IMR-90 (cell line): ENCODE measurements at regions not wholly inside any gene's neighbourhood (a gene's known extent, or its start where the extent isn't known, plus 50 kb on each side); places are given as distances from the start of the nearest gene placed in this dataset.

ENCODE experiments used
- ATAC-seq: fragments of 200-7000 bp; cut with Tn5 transposase; 2 replicates; pipeline ENCODE4 v1.9.1; 2020; ENCODE audit warnings: low read depth, mild to moderate bottlenecking, moderate library complexity
- BruUV-seq: library from RNA; stranded (reverse); fragments of 400-500 nt; replicated peaks from 2 replicates; lab custom pipeline; 2021; lab: Mats Ljungman, UMichigan
- CTCF ChIA-PET: fragments of 300-600 bp; formaldehyde crosslinking; extraction: SDS; loops from one replicate; lab custom pipeline; 2021; ENCODE audit warnings: antibody characterized with exemption; lab: Yijun Ruan, JAX
- POLR2A ChIA-PET: fragments of 300-600 bp; sonication (Branson Sonifier 250); formaldehyde crosslinking; loops from one replicate; lab custom pipeline; 2022; ENCODE audit warnings: antibody characterized with exemption; ENCODE audit not compliant: unreplicated experiment; lab: Charles Lee
- DNase-seq: peaks from one replicate; pipeline ENCODE4 v3.0.0; 2013
- H2AFZ ChIP-seq: replicated peaks from 2 replicates; pipeline ENCODE3; 2013; ENCODE audit warnings: low read length, mild to moderate bottlenecking; ENCODE audit not compliant: poor library complexity
- H2AK5ac ChIP-seq: 2 replicates; pipeline ENCODE4 v1.6.1; 2013; ENCODE audit warnings: low read depth, low read length, inconsistent platforms
- H2AK9ac ChIP-seq: replicated peaks from 2 replicates; pipeline ENCODE3; 2013; ENCODE audit warnings: mild to moderate bottlenecking, low read depth, low read length, moderate library complexity; ENCODE audit not compliant: poor library complexity
- H2BK120ac ChIP-seq: 2 replicates; pipeline ENCODE4 v1.6.1; 2013; ENCODE audit warnings: low read depth, low read length, inconsistent platforms
- H2BK15ac ChIP-seq: 3 replicates; pipeline ENCODE4 v1.6.1; 2013; ENCODE audit warnings: low read depth, low read length, inconsistent platforms
- H2BK20ac ChIP-seq: 2 replicates; pipeline ENCODE4 v1.6.1; 2013; ENCODE audit warnings: low read depth, mild to moderate bottlenecking, inconsistent platforms, low read length, moderate library complexity
- H2BK5ac ChIP-seq: 2 replicates; pipeline ENCODE4 v1.6.1; 2013; ENCODE audit warnings: mild to moderate bottlenecking, low read depth, low read length, inconsistent platforms; ENCODE audit not compliant: poor library complexity, severe bottlenecking
- H3K14ac ChIP-seq: replicated peaks from 2 replicates; pipeline ENCODE4 v1.6.1; 2013; ENCODE audit warnings: low read depth, low read length, inconsistent platforms
- H3K18ac ChIP-seq: 2 replicates; pipeline ENCODE4 v1.6.1; 2013; ENCODE audit warnings: low read depth, low read length, control low read depth
- H3K23ac ChIP-seq: 2 replicates; pipeline ENCODE4 v1.6.1; 2013; ENCODE audit warnings: low read depth, low read length, inconsistent platforms
- H3K27ac ChIP-seq: 2 replicates; pipeline ENCODE4 v1.5.1; 2013; ENCODE audit warnings: mild to moderate bottlenecking, control low read depth, low read length; ENCODE audit not compliant: insufficient read depth
- H3K27me3 ChIP-seq: 2 replicates; pipeline ENCODE4 v1.6.1; 2013; ENCODE audit warnings: low read length; ENCODE audit not compliant: control insufficient read depth, insufficient read depth
- H3K36me3 ChIP-seq: 2 replicates; pipeline ENCODE4 v1.6.1; 2013; ENCODE audit warnings: low read length, mixed read lengths; ENCODE audit not compliant: control insufficient read depth, insufficient read depth
- H3K4ac ChIP-seq: 2 replicates; pipeline ENCODE4 v1.6.1; 2013; ENCODE audit warnings: low read depth, low read length, inconsistent platforms
- H3K4me1 ChIP-seq: 2 replicates; pipeline ENCODE4 v1.6.1; 2013; ENCODE audit warnings: low read length, mixed read lengths; ENCODE audit not compliant: control insufficient read depth, insufficient read depth
- H3K4me2 ChIP-seq: 2 replicates; pipeline ENCODE4 v1.6.1; 2013; ENCODE audit warnings: low read depth, mild to moderate bottlenecking, control low read depth, low read length, moderate library complexity
- H3K4me3 ChIP-seq: 2 replicates; pipeline ENCODE4 v1.5.1; 2013; ENCODE audit warnings: low read depth, mild to moderate bottlenecking, control low read depth, low read length, moderate library complexity; ENCODE audit not compliant: insufficient read depth
- H3K56ac ChIP-seq: 2 replicates; pipeline ENCODE4 v1.6.1; 2013; ENCODE audit warnings: low read length, inconsistent platforms; ENCODE audit not compliant: insufficient read depth; ENCODE audit errors: extremely low read depth
- H3K79me1 ChIP-seq, 2 experiments: 2 replicates each; pipeline ENCODE4 v1.6.1; 2013; ENCODE audit warnings: low read length in 2 of 2, inconsistent platforms in 1 of 2, low read depth in 1 of 2
- H3K9ac ChIP-seq: 2 replicates; pipeline ENCODE4 v1.6.1; 2013; ENCODE audit warnings: low read depth, low read length, control low read depth
- H3K9me1 ChIP-seq: 2 replicates; pipeline ENCODE4 v1.6.1; 2013; ENCODE audit warnings: low read length, inconsistent platforms; ENCODE audit not compliant: insufficient read depth
- H3K9me3 ChIP-seq: 2 replicates; pipeline ENCODE4 v1.6.1; 2013; ENCODE audit warnings: low read length; ENCODE audit not compliant: control insufficient read depth, insufficient read depth
- H4K20me1 ChIP-seq: 2 replicates; pipeline ENCODE4 v1.6.1; 2013; ENCODE audit warnings: low read length, inconsistent platforms; ENCODE audit not compliant: insufficient read depth
- H4K5ac ChIP-seq: 2 replicates; pipeline ENCODE4 v1.6.1; 2013; ENCODE audit warnings: mild to moderate bottlenecking, low read depth, low read length, control low read depth
- H4K8ac ChIP-seq, 2 experiments: 2 replicates each; pipeline ENCODE4 v1.6.1; 2013; ENCODE audit warnings: low read depth in 2 of 2, low read length in 2 of 2, control low read depth in 1 of 2, inconsistent platforms in 1 of 2
- H4K91ac ChIP-seq: 2 replicates; pipeline ENCODE4 v1.6.1; 2013; ENCODE audit warnings: low read depth, low read length, inconsistent platforms; ENCODE audit not compliant: insufficient read depth
- BHLHE40 ChIP-seq: fragments of 150-350 bp; IDR thresholded peaks from 2 replicates; pipeline ENCODE4 v1.6.1; 2016; ENCODE audit warnings: mild to moderate bottlenecking, low read depth, low read length
- CEBPB ChIP-seq: IDR thresholded peaks from 2 replicates; pipeline ENCODE4 v1.6.1; 2012; ENCODE audit warnings: low read depth, low read length, improper control_type of control experiment
- CHD1 ChIP-seq: IDR thresholded peaks from 2 replicates; pipeline ENCODE4 v1.6.1; 2012; ENCODE audit warnings: low read depth, low read length, improper control_type of control experiment
- ELK1 ChIP-seq: fragments of 150-350 bp; IDR thresholded peaks from 2 replicates; pipeline ENCODE4 v1.6.1; 2016; ENCODE audit warnings: low read depth, mild to moderate bottlenecking, low read length, moderate library complexity, borderline replicate concordance
- FOS ChIP-seq: fragments of 150-350 bp; IDR thresholded peaks from 2 replicates; pipeline ENCODE4 v1.6.1; 2016; ENCODE audit warnings: low read depth, low read length
- MAZ ChIP-seq: IDR thresholded peaks from 2 replicates; pipeline ENCODE4 v1.6.1; 2012; ENCODE audit warnings: low read depth, mild to moderate bottlenecking, low read length, improper control_type of control experiment, moderate library complexity, borderline replicate concordance
- RAD21 ChIP-seq: IDR thresholded peaks from 2 replicates; pipeline ENCODE4 v1.6.1; 2012; ENCODE audit warnings: low read length, improper control_type of control experiment
- RFX5 ChIP-seq: IDR thresholded peaks from 2 replicates; pipeline ENCODE4 v1.8.0; 2012; ENCODE audit warnings: low read depth, mild to moderate bottlenecking, low read length, moderate library complexity
- SMC3 ChIP-seq: fragments of 150-350 bp; IDR thresholded peaks from 2 replicates; pipeline ENCODE4 v1.6.1; 2016; ENCODE audit warnings: low read depth, mild to moderate bottlenecking, antibody characterized with exemption, low read length, moderate library complexity
- WGBS, 2 experiments: methylation state at CpG; one replicate each; pipeline versions ENCODE4 v1.1.5 to v1.1.7; 2013; ENCODE audit warnings: missing lambda C conversion rate in 2 of 2; ENCODE audit not compliant: insufficient read length in 1 of 2; ENCODE audit errors: extremely low coverage in 2 of 2; 5-methylcytosine and 5-hydroxymethylcytosine counted together
- dilution Hi-C: fragments of 300-500 bp; cut with HindIII; formaldehyde crosslinking; loops from one replicate; pipeline ENCODE4 v1.14.3; 2018; ENCODE audit warnings: low sequenced_read_pairs; ENCODE audit not compliant: unreplicated experiment
- in situ Hi-C: fragments of 300-500 bp; cut with MboI; formaldehyde crosslinking; loops from 3 replicates; pipeline ENCODE4 v1.14.3; 2019; ENCODE audit warnings: low sequenced_read_pairs, inconsistent platforms, mixed read lengths
- intact Hi-C: fragments of 100-400 bp; cut with micrococcal nuclease; formaldehyde crosslinking; loops from 2 replicates; pipeline ENCODE4 v1.10.0; 2022

GRCh38 chr10:128820663-128821062 is 646.4 kb upstream of the MGMT start:
- Histone ChIP-seq H3K9me3 (peaks cover 40% of the 10 kb centered on the region), H4K91ac (no peak overlapping the region), H3K56ac (no peak overlapping the region), H2AK5ac (no peak overlapping the region), H3K27me3 (no peaks in the 10 kb centered on the region), H3K4me3 (no peak overlapping the region), H3K79me1 (no peaks in the 10 kb centered on the region), H3K4me1 (no peaks in the 10 kb centered on the region), H3K4ac (no peak overlapping the region), H2BK20ac (no peak overlapping the region), H2AFZ (no peak overlapping the region), H3K27ac (no peak overlapping the region), H2AK9ac (no peak overlapping the region), H4K5ac (no peak overlapping the region), H4K8ac (no peak overlapping the region), H3K9me1 (no peaks in the 10 kb centered on the region), H3K36me3 (no peaks in the 10 kb centered on the region), H3K14ac (no peak overlapping the region), H3K9ac (no peak overlapping the region), H3K18ac (no peak overlapping the region), H4K20me1 (no peaks in the 10 kb centered on the region), H2BK5ac (no peak overlapping the region), H3K23ac (no peak overlapping the region), H2BK15ac (no peak overlapping the region), H2BK120ac (no peak overlapping the region), H3K4me2 (no peak overlapping the region)
- ChIA-PET POLR2A (no interaction called here), CTCF (no interaction called here)
- DNase-seq (no peak), ATAC-seq (no peak)
- WGBS, 2 experiments: no CpG with 5 or more reads among the region's 7 CpGs
- dilution Hi-C loops: no loop called here
- in situ Hi-C loops: no loop called here
- intact Hi-C loops: no loop called here
- TF ChIP-seq BHLHE40 (no peak), CHD1 (no peak), ELK1 (no peak), SMC3 (no peak), FOS (no peak), RFX5 (no peak), MAZ (no peak), CEBPB (no peak), RAD21 (no peak)
- no TSS peak for BruUV-seq
